Hematopoietic multipotent progenitor cell treated with erythropoietin and hydrocortisone succinate and interleukin-3 and kit ligand, for 17 days (in vitro differentiated cells): ENCODE measurements at regions not wholly inside any gene's neighbourhood (a gene's known extent, or its start where the extent isn't known, plus 50 kb on each side); places are given as distances from the start of the nearest gene placed in this dataset.

Source experiments
- DNase-seq: peaks from one replicate; pipeline ENCODE4 v3.0.0-alpha.2; 2015; ENCODE audit warnings: low spot score

DNA sequence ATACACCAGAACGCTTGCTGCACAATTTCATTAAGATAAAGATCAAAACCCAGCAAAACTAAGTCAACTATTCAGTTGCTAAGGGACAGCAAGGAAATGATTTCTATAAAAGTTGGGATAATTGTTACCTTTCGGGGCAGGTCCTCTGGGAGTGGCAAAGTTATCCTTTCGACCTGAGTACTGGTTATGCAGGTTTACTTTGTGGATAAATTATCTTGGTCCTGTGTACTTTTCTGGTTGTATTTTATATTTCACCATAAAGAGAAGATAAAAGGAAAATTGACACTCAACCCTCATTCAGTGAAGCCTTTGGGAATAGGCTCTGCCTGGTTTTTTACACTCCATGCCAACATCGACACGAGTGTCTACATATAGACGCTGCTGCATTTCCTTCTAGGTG lies 146.5 kb downstream of the SYK start:
- DNase-seq = no peak

DNA sequence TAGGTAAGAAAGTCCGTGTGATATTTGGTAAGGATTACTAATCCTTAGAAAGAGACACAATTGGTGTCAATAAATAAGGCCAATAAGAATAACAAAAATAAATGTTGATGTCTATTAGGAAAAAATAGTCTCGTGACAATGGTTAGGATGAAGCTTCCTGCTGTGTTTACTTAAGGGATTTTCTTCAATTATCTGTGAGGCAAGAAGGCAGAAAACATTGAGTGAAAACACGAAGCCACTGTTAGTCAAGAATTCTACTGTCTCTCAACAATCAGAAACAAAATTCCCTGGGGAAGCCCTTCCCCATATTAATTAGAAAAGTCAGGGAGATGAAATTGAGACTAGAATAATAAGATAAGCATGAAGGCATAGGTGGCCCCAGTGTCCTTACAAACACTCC lies 149.0 kb downstream of the SYK start:
- no peak for DNase-seq

DNA sequence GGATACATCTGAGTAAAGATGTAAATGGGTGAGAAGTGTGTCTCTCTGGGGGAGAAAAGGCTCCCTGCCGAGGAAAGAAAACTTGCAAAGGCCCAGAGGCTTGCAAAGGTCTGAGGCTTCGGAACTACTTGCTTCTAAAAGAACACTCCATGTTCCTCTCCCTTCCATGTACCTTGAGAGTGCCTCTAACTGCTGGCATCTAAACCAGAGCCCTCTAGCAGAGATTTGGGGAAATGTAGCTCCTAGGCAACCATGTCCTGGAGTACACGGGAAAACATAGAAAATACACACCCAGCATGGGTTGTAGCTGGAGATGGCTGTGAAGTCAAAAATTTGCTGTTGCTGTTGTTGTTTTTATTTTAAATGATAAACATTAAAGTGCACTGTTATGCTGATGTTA lies 151.6 kb downstream of the SYK start:
- no peak for DNase-seq

DNA sequence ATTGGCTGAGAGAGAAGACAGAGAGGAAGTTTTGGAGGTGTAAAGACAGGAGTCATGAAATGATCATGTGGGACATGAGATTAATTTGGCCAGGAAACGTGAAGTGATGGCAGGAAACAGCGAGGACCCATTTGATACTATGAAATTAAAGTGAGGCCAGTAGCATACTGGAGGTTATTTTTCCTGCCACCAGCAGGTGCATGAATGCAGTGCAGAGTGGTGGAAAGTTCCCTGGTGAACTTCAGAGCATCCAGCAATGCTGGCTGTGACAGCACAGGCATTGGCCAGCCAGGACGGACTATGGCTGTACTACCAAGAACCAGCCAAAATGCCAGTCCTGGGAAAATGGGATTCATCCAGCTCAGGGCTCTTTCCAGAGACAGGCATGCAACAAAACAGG lies 152.2 kb downstream of the SYK start:
- DNase-seq = no peak

DNA sequence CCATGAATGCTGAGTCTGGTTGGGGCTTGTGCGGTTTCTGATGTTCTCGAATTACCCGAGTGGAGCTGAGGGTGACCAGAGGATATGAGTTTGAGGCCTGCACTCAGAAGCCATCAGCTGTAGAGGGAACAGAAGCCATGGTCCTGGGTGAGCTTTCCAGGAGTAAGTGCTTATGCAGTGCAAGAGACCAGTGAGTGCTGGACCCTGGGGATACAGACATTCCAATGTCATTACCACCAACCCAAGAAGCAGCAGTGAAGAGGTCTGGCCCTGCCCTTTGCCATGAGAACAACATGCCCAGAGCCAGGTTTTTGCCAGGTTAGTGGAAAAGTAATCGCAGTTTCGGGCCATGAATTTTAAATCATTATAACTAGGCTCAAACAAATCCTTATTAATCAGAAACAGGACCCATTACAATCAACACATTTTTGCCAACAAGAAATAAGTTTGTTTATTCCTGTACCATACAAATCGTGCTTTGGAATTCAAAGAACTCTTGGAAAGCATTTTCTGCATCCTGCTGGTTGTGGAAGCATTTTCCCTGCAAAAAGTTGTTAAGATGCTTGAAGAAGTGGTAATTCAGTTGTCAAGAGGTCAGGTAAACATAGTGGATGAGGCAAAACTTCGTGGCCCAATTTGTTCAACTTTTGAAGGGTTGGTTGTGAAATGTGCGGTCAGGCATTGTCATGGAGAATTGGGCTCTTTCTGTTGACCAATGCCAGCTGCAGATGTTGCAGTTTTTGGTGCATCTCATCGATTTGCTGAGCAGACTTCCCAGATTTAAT lies 154.6 kb downstream of the SYK start:
- DNase-seq = no peak

DNA sequence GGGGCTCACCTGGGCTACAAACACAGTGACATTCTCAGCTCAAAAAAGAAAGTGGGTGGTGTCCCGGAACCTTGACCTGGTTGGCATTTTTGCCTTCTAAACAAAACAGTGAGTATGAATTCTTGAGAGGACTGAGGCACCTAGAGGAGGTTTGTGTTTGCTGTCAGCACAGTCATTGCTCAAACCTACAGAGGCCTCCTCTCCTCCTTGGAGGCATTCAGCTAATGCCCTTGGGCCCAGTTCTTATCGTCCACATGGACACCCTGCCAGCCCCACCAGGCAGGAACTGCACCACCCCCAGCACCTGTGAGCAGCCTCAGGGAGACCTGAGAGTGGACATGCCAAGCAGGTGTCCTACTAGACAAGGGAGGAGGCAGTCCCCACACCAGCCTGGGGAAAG lies 156.7 kb downstream of the SYK start:
- no peak for DNase-seq

DNA sequence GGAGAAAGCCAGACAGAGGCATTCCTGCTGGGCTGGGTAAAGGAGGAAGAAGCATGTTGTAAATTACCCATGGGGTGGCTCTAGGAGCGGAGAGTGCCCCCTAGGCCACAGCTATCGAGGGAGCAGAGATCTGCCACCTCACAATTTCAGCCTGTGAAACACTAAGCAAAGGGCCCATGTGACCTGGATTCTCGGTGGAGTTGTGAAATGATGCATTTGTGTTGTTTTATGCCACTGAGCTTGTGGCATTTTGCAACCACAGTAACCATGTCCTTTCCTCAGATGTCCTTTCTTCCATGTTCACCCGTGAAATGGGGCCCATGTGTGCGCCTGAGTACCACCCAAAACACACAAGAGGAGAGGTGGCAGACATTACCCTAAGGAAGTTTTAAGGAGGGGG lies 159.3 kb downstream of the SYK start:
- DNase-seq = no peak

DNA sequence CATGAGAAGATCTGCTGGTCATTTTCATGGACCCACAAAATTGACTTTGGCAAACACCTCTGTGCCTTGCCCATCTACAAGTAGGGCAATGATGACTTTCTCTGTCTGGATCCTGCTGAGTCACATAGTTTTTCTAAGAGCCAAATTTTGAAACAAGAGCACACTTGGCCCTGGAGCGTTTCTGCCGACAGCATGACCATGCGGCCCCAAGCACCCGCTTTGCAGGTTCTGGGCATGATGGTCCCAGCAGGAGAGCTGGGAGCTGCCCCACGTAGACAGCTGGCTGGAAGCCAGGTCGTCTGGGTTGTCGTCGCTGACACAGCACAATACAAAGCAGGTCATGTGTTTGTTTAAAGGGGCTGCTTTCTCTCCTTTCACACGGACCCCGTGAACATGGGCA lies 159.8 kb downstream of the SYK start:
- no peak for DNase-seq

DNA sequence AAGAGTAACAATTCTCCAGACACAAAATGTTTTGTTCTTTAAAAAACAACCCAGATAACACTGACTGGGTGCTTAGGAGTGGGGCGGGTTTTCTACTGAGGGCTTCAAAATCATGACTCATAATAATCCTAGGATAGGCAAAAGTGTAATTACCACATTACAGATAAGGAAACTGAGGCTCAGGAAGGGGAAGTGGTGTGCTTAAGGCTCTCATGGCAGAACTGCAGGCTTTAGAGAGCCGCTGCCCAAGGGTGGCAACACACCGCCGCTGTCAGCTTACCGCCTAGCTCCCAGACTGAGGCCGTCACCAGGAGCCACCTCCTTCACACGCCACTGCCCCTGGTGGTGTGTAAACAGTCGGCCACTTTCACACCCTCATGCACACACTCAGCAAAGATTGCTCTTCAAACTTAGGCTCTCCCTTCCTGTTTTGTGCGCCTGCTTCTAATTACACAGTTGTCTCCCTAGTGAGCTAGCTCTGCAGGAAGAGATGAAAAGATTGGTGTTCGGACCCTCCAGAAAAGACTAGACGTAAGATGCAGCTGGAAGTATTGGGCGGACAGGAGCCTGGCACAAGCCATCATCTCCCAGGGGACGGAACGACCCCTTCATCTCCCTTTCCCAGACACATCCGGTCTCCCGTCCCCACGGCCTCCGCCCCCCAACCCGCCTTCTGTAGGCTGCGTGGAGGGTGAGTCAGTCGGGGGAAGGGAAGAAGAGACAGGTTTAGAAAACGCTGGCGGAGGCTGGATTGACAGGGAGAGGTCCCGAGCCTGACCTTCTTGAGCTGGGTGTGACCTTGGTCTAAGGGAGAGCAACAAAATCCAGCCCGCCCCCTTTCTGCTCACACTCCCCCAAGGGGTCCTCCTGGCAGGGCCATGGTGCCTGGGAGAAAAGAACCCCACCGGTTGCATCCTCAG lies 162.7 kb downstream of the SYK start:
- no peak for DNase-seq

DNA sequence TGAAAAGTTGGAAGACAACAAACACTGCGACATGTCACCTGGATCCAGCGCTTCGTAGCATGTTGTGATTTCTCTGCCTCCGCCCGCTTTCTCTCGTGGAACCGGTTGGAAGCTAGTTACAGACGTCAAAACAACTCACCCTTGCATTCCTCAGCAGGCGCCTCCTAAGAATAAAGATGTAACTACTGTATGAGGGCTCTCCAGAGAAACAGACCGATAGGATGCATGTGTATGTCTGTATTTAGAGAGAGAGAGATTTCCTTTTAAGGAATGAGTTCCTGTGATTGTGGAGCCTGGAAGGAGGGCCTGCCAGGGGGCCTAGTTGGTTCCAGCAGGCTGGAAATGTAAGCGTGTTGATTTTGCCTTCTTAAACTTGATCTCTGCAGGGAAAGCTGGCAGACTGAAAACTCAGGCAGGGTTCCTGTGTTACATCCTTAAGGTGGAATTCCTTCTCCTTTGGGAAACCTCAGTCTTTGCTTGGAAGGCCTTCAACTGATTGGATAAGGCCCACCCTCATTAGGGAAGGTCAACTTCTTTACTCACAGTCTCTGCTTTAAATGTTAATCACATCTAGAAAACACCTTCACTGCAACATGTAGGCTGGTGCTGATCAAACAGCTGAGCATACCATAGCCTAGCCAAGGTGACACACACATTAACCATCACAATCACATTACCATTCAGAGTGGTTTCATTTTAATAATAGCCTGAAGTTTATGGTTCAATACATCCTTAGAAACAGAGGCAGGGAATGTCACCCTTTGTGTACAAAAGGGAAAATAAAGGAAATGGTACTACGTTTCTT lies 163.8 kb downstream of the SYK start:
- DNase-seq = no peak

DNA sequence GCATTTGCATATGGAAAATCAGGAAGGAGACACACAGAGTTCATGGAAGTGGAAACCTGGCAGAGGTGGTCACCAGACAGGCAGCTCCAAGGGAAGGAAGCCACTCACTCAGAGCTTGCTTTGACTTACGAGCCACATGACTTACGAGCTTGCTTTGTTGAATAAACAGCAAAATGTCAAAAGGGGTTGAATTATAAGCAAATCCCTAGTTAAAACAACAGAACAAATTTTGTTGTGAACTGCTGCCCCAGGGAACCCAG lies 164.3 kb downstream of the SYK start:
- DNase-seq = no peak

DNA sequence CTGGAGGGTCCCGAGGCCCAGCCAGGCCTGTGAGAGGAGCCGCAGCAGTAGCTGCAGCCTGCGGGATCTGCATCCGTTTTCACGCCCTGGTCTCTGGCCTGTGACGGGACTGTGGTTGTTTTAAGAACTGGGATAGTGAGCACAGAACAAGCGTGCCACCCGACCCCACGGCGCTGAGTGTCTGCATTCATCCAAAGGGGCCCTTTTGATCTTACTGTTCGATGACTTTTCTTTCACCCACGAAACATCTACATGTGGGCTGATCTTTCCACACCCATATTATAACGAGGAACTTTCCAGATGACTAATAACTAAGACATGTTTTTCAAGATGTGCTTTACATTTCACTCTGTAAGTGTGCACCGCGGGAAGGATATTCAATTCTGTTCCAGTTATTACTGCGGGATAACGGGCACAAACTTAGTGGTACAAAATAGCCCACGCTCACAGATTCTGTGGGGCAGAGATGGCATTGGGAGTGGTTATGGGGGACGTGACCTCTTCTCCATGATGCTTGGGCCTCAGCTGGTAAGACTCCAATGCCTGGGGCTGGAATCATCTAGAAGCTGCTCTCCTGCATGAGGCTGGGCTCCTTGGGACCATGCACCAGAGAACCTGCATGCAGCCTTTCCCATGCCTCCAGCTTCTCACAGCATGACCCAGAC lies 165.0 kb downstream of the SYK start:
- no peak for DNase-seq

DNA sequence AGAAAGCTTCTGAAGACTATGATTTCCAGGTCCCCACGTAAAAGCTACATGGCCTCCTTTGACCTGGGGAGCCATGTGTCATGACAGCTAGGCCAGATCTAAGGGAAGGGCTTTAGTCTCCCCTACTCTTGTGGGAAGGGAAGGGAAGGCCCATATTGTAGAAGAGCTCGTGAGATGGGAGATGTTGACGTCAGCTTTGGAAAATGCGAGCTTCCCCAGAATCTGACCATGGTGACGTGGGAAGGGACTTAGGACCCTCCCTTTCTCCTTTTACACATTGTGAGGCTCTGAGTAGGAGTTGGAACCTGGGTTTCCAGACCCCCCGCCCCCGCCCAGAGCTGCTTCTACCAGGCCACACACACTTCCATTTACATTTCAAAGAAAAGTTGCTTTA lies 165.5 kb downstream of the SYK start:
- no peak for DNase-seq

DNA sequence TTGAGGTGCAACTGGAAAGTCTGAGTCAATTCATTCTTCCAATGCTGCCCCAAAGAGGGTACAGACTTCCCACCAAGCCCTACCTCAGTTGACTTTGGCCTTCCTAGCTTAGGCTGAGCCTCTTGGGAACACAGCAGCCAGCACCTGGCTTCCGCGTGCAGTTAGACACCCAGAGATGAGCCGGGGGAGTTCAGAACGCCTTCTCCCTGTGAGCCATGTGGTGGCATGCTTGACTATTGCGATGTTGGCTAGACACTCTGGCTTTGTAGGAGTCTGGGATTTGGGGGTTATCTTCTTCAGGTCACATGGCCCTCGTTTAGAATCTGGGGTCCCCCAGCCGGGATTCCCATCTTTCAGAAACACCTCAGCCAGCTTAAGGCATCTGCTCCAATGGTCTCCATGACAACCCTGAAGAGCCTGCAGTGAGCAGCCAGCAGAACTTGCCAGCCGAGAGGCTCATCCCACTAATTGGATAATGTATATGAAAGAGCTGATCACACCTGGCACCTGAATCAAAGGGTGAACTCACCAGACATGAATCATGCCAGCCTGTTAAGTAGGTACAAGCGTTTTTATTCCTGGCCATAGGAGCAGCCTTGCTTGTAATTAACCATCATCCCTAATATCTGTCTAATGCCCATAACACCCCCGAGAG lies 167.5 kb downstream of the SYK start:
- no peak for DNase-seq

DNA sequence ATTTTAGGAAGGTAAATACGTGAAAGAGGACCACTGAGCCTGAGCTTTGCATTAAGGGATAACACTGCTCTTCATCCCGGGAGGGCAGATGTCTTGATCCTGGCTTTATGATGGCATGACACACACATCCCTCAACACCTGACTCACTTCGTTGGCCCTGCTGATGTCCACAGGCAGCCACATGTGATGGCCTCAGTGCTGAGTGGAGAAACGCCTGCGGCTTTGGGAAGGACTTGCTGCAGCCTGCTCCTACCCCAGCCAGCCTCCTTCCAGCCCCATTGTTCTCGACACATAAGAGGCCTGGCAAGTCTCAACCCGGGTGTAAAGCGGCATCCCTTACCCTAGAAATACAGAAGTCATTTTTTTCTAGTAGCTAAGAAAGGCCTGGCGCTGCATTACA lies 169.0 kb downstream of the SYK start:
- DNase-seq = no peak

DNA sequence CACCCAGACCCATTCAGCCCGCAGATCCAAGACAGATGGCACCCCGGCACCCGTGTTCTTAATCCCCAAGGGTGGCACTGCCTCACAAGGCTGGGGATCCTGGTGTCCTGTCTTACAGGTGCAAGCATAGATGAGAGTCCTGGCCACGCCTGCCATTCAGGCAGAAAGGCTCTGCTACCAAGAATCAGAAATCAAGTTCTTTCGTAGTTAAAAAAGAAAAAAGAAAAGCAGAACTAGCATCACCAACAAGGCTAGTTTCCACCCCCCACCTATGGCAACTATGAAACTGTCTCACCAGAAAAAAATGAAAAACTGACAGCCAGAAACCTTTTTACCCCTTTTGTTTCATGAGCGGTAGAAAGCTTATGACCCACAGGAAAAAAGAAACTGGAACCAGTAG lies 170.4 kb downstream of the SYK start:
- DNase-seq = no peak

DNA sequence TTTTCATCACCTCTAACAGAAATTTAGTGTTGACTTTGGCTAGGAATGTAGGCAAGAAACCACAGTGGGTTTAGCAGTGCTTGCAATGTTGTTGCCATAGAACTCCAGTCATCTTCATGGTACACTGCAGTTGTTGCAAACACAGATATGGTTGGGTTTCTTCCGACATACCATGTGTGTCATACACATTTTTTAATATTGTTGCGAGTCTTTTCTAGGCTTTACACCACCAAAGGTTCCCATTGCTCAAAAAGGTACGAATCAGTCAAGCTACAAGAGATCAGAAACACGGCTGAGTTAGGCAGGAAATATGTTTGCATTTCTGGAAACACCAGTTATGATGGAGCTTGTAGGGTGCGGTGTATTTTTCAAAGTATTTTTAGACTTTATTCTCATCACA lies 172.4 kb downstream of the SYK start:
- no peak for DNase-seq

DNA sequence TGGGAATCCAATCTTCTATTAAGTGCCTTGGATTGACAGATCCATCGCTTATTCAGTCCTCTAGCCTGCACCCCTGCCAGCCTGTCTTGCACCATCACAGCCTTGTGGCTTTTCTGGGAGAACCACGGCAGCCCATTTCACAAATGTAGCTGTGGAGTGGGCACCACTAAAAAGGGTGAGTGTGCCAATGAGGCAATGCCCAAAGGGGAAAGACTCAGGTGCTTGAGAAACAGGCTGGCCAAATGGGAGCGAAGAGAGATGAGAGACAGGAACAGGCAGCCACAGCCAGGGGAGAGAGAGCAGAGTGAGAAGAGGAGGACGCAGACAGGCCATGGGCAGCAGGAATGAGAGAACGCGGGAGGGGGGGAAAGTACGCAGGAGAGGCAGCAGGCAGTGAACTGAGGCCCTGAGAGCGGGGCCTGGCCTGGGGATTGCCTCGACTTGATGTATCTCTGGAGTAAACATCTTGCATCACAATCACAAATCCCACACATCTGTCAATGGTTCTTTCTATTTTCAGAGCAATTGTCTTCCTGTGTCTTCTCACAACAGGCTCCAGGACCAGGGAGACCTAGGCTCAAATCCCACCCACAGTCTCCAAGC lies 173.1 kb downstream of the SYK start:
- DNase-seq = no peak

DNA sequence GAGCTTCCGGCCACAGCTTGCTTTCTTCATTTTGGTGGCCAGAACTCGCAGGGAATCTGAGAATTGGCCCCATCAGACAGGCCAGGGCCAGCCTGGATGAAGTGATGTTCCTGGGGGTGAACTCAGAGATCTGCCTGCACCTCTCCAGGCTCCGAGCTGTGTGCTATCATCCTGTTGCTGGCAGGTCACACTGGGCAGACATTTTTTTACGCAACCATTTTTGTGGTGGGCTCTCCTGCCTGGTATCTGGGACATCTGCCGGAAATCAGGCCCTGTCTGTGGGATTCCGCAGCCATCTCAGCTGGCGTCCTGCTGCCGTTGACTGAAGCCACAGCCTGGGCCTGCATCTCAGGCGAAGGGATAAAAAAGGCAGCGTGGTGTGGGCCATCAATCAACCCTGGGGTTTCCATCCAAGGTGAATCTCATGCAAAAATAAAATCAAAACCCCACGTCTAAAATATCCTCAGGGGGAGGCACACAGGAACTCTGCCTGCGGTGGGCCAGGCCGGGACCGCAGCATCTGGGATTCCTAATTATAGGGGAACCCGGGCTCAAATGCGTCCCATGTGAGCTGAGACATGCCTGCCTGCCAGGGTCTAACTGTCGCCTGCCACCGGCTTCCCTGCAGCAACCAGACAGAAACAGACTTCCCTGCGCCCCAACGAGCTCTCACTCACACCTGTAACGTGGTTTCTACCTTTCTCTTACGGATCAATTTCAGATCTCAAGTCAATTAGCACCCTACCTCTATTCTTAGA lies 174.3 kb downstream of the SYK start:
- no peak for DNase-seq

DNA sequence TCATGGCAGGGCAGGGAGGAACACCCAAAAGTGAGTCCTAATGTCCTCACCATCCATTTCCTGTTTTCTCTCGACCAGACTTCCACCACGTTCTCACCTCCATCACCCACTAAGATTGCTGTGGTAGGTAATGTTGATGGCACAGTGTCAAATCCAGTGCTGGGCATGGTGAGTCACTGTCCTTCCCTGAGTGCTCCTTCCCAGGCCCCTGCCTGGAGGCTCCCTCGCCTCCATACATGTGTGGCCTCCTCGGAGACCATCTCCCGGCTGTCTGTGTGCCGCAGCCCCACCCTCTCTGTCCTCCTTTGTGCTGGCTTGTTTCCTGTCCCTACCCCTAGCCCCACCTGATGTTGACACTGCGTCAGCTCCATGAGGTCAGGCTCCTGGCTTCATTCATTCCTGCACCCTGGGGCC lies 177.5 kb downstream of the SYK start:
- DNase-seq = no peak

DNA sequence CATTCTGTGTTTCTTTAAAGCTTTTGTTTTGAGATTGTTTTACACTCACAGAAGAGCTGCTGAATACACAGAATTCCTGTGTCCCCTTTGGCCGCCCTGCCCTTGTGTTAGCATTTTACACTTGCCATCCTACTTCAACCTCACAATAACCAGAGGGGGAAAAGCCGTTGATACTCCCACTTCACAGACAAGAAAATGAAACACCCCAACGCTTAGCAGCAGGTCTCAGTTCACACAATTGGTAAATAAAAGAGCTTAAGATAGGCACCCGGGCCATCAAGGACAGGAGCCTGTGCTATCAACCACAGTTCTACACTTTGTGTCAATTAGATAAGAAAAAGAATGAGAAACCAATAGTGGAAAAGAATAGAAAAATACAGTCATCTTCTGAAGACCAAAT lies 178.0 kb downstream of the SYK start:
- DNase-seq = no peak
